NCI-H2196 treated with DMSO at 0.1 percent for 48 hours (cell line): ENCODE measurements at regions not wholly inside any gene's neighbourhood (a gene's known extent, or its start where the extent isn't known, plus 50 kb on each side); places are given as distances from the start of the nearest gene placed in this dataset.

Source experiments
- DNase-seq: peaks from one replicate; lab custom pipeline; 2025; ENCODE audit not compliant: unreplicated experiment; lab: John Stamatoyannopoulos, UW

DNA sequence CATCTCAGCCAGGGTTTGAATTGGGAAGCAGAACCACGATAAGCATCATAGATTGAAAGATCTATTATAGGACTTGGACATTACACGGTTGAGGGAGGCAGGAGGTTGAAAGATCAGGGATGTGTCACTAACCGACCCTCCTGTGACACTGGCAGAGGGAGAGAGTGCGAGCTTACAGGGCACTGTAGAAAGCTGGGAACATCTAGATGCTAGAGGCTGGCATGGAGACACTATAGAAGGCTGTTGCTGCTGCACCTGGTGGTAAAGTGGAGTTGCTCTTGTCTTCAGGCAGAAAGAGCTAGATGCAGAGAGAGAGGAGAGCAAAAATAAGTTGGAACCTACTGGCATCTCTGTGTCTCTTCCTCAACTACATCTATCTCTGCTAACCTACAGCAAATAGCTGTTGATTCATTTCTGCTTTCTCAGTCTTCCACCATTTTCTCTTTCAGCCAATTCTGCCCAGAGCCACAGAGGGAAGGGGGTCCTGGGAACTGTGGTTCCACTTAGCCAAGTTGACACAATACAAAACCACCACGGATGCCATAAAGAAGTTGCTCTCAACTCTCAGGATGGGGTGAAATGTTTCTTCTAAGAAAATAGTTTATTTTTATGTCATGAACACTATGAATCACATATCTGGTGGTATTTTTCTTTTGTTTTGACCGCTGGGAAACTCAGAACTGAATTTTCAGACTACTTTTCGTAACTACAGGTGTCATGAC is 155.9 kb downstream of the ZNF281 start:
- DNase-seq, result no peak

DNA sequence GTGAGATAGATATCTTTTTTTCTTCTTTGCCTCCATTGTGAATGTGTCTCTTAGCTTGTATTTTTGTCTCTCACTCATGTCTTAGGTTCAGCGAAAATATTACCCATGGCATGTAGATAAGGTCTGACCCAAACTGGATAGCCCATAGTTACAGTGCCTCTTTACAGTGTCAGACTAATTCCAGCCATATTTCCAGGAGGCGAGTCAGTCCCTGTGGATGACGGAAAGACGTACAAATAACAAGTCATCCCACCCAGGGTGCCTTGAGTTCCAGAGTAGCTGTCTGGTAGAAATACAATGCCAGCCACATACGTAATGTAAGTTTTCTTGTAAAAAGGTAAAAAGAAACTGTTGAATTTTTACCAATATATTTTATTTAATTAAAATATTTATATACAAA is 157.3 kb downstream of the ZNF281 start:
- DNase-seq, result no peak

DNA sequence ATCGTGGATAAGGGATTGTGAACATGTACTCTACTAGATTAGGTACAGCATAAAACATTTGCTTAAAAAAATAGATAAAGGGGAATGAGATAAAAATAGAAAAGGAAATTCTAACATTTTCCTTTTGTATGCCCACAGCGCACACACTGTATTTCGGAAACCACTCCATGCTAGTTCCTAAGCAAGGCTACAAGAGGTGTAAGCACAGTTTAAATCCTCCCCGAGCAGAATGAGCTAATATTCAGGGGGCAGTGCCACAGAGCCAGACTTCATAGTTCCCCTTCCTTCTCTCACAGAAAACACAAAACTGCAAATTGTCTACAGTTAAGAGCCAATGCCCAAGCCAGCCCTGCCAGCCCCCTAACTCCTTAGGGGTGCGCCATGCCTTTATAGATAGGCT is 159.4 kb downstream of the ZNF281 start:
- DNase-seq, result no peak

DNA sequence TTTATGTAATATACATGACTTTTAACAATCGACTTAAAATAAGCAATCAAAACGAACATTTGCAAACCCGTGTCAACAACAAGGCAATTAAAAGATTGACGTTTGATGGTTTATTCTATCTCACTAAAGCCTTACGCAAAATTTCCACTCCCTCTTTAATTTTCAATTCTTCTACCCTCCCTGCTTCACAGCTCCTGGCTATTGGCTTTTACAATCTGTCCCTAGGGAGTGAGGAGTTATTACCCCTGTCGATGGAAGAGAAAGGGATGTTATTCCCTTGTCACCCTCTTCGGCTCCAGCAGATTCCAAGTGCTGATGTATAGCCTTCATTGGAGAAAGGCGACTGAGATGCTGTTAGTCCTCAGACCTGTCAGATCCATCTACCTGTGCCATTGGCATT is 161.3 kb downstream of the ZNF281 start:
- DNase-seq, result no peak

DNA sequence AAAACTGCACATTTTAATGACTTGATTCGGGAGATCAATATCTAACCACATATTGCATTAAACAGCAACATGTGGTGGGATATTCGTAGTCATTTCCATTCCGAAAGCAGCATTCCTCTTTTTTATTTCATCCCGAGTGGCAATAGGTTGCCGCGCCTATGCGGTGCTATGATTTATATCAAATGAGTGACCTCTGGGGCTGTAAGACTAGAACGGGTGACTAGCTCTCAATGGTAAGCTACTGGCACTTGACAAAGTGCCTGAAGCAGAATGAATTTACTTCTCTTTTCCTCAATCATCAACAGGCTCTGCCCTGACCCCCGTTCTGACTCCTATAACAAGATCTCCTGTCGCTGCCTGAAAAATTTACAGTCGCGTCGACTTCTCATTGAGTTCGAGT is 162.3 kb downstream of the ZNF281 start:
- no peak for DNase-seq

DNA sequence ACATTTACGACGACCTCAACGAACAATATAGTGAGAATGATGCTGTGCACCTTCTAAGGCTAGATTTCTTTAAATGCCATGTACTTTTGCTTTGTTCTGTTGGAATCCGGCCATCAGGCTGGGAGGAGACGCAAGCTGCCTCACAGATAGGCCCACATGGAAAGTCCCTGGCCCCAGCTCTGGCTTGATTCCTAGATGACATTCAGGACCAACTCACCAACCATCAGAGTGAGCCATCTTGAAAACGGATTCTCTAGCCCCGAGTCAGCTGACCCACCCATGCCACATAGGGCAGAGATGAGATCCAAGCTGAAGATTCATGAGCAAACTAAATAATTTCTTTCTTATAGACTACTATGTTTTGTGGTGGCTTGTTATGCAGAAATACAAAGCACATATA is 164.4 kb downstream of the ZNF281 start:
- no peak for DNase-seq

DNA sequence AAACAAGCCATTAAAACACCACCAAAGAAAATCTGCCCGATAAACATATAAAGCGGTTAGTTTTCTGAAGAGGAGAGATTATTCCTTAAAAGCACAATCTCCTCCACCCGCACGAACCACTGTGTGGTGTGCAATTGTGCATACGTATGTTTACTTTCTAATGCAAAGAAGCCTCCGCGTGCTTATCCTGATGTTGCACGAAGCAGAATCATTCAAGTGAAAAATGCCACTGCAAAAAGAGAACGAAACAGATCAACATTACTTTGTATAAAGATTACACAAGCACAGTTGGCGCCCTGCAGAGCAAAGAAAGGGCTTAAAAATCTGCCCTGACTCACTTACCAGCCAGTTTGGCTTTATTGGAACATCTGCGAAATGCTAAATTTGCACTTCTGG is 166.8 kb downstream of the ZNF281 start:
- no peak for DNase-seq

DNA sequence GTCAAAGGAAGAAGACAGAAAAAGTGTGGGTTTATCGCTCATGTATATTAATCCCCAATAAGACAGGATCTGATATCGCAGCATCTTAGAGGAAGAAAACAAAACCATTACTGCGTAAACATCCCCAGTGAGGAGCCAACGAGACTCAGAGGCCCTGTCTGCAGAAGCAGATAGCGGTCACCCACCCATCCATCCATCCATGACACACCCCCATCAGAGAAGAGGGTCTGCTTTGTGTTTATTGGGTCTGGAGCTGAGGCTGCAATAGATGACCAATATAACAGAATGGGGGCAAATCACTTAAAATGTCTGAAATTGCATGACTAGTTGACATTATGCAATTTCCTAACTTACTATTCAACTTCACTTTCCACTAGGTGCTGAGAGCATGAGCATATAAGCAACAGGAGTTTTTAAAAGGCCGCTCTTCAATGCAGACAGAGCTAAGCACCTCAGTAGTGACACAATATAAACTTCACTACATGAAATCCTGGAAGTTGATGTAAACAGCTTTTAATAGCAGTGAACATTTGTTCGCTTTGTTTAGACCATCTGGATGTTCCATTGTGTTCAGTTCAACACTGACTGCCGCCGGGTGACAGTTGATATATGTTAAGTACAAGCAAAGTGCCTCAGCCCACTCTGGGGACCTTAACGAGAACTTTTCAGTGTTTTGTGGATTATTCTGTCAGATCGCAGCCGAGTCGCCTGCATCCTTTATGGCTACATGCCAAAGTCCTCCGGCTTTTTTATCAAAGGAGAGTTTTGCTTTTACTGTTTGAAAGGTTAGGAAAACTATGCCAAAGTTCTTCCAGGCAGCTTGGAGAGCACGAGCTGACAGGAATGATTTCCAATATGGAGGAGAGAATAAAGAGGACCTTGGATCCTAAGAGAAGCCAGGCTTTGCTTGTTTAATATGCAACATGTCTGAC is 167.5 kb downstream of the ZNF281 start:
- DNase-seq, result no peak

DNA sequence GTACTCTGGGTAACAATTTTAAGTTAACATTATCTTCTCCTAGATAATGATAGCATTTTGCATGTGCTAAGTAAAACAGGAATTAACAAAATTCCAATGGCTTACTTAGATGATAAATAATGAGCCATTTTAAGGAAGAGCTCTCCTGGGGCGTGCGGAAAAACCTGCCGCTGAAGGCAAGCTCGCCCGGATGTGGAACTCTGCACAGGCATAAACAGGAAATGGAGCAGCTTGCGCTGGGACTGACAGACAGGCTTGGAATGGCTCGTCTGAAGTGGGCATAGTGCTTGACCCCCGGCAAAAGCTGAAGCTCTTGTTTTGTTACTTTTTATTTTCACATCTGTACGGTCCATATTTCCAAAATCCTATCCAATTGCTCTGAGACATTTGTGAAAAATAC is 169.2 kb downstream of the ZNF281 start:
- DNase-seq, result no peak

DNA sequence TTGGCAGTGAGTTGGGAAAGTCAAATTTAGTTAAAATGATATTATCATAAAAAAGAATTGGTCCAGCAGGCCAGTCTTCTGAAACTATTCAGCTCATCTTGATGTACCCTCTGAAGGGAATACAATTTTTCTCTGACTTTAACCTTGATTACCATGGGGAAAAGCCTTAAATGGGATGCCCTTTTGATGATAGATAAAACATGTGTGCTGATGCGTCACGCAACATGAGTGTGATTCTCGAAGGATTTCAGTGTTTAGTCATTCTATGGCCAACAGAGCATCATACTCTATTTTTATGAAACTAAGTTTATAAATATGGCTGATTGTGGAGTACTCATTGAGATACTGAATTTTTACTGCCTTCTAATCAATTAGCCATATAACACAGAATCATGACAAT is 171.5 kb downstream of the ZNF281 start:
- DNase-seq, result no peak

DNA sequence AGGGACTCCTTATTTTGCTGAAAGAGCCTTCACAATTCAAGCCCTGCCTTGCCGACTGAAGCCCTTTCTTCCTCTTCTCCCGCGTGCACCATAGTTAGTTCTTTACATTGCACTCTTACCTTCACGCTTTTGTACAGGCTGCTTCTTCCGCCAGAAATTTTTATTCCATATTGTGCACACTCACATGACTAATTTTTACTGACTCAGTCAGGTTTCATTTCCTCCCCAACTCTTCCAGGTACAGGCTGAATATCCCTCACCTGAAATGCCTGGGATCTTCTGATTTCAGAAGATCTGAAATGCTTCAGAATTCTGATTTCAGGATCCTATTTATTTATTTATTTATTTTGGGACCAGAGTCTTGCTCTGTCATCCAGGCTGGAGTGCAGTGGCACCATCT is 172.8 kb downstream of the ZNF281 start:
- no peak for DNase-seq

DNA sequence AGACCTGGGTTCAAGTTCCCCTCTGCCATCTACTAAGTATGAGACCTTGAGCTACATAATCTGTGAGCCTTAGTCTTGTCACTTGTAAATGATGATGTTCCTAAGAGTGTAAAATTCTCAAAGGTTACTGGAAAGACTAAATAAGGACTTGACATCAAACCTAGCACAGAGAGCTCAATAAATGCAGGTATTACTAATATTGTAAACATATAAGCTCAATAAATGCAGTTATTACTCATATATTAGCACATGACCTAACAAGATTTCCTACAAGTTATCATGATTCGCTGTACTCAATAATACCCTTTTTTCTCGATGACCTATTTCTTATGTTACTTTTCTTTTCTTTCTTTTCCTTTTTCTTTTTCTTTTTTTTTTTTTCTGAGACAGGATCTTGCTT is 174.9 kb downstream of the ZNF281 start:
- no peak for DNase-seq

DNA sequence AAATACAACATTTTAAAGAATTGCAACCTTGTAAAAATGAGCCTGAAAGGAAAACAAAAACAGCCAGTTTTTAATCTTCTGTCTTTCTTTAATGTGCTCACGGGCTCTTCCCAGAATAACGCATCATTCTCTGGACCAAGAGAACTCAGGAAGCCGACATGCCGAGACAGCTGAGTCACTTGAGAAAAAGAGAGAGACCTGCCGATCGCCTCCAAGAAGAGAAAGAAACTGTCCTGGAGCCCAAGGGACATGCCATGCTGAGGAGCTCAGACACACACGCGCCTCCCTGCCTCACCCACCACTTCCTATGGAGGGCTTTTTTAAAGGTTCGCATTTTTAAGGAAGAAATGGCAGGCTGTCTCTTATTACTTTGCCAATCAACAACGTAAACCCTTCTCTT is 176.4 kb downstream of the ZNF281 start:
- DNase-seq, result no peak

DNA sequence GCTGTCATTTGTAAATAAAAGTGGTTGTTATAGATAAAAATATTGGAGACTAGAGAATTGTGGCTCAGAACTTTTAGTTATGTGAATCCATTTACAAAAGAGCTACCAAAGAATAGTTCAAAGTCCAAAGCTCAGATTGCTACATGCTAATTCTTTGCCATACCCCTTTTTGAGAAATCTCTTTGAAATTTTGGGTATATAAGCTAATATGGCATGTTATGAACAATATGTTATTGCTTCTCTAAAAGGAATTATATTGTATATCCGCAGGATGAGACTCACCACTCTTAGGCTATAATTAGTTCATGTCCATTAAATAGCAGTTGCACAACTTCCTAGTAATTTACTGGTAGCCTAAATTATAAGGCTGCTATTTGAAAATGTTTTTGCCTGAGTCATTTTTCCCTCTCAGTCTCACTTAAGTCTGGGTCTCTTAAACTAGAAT is 178.0 kb downstream of the ZNF281 start:
- DNase-seq, result no peak

DNA sequence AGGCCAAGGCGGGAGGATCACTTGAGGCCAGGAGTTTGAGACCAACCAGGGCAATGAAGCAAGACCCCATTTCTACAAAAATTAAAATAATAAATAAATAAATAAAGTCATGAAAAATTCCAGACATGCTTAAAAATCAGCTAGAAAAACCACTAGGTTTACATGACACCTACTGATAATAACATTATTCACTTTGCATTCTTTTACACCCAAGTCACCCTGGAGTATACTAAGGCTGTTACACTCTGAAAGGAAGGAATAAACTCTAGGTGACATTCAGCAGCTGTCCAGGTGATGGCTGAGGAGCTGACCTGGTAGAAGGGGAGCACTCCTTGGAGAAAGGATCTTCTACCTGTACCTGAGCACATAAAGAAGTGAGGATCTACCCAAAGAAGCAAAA is 179.2 kb downstream of the ZNF281 start:
- DNase-seq, result no peak

DNA sequence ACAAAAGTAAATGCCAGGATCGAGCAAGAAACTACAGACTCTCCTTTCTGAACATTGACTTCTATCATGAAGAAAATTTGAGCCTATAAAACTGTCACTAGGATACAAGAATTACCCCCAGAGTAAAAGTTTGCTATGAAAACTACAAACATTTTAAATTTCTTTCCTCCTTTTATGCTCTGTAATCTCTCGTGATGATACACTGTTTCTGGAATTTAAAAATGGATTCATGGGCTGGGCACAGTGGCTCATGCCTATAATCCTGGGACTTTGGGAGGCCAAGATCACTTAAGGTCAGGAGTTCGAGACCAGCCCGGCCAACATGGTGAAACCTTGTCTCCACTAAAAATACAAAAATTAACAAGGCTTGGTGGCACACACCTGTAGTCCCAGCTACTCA is 181.3 kb downstream of the ZNF281 start:
- DNase-seq, result no peak

DNA sequence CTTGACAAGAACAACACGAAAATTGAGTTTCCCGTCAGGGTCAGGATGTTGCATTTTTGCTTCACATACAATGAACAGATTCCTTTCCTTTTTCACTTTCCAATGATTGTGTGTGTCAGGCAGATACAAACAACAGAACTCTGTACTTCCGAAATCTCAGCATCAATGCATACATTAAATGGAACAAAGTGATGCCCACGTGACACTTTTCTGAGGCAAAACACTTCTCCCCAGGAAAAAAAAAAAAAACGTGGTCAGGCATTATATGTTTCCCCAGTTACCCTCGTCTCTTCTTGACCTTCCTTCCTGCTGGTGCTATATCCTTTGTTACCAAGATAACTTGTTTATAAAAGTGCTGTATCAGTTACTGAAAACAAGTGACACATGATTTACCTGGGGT is 181.8 kb downstream of the ZNF281 start:
- no peak for DNase-seq
